GM18861 (cell line): ENCODE measurements at regions not wholly inside any gene's neighbourhood (a gene's known extent, or its start where the extent isn't known, plus 50 kb on each side); places are given as distances from the start of the nearest gene placed in this dataset.

Experiments
- ATAC-seq: cut with Tn5 transposase; IDR thresholded peaks from one replicate; pipeline ENCODE4 v1.9.1; 2021; ENCODE audit not compliant: unreplicated experiment

DNA sequence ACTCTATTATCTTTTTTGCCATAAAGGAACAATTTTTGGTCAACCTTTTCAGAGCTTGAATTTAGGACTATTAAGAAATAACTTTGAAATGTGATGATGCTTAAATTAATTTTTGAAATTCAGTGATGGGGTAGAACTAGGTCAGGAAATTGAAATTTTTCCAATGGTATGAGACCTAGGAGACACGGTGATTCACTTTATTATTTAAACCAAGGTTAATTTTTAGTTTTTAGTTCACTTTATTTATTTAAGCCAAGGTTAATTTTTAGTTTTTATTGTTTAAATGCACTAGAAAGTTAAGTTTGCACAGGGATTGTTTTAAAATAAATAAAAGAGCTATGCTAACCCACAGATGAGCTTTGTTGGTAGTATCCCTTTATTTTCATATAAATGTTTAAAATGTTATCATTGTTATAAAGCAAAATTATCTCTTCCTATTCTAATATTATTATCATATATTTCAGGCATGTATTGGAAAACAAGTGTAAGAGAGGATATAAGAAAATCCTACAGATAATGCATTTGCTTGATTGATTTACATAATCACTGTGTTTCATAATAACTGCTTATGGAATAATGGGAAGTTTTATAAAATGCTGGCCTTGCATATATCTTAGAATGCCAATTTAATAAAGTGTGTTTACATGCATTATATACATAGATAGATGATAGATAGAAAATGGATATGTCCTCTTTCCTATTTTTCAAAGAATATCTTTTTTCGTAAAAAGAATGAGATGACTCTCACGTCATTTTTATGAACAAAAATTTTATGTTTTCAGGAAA is 163.6 kb downstream of the HGF start:
- no peak for ATAC-seq

DNA sequence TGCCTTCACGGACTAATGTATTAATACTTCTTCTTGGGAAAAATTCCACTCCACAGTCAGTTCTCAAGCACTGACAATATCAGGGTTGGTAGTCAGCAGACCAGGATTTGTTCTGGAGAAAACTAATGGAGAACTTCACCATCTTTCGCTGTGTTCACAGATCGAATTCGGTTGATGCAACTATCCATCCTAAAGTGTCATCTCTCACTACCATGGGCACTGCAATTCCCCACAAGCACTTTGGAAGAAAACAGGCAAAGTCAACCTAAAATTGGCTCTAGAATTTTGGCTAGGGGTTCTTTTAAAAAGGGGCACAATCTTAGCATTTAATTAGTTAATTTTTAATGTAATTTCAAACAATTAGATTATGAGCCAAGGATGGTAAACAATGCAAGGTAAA is 164.4 kb downstream of the HGF start:
- no peak for ATAC-seq

DNA sequence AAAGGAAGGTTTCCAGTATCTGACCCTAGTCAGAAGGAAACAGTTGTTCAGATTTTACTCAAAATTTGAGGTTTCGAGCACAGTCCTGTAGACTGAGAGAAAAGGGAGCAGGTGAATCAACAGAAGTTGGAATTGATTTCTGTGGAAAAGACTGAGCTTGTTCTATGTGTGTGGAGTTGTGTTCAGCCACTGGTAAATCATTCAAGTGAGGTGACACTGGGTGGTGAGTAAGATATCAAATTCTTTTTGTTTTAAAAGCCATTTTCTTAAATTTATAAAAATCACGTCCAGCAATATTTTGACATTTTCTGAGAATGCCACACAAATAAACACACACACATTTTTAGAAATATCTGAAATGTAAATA is 165.1 kb downstream of the HGF start:
- ATAC-seq: no peak

DNA sequence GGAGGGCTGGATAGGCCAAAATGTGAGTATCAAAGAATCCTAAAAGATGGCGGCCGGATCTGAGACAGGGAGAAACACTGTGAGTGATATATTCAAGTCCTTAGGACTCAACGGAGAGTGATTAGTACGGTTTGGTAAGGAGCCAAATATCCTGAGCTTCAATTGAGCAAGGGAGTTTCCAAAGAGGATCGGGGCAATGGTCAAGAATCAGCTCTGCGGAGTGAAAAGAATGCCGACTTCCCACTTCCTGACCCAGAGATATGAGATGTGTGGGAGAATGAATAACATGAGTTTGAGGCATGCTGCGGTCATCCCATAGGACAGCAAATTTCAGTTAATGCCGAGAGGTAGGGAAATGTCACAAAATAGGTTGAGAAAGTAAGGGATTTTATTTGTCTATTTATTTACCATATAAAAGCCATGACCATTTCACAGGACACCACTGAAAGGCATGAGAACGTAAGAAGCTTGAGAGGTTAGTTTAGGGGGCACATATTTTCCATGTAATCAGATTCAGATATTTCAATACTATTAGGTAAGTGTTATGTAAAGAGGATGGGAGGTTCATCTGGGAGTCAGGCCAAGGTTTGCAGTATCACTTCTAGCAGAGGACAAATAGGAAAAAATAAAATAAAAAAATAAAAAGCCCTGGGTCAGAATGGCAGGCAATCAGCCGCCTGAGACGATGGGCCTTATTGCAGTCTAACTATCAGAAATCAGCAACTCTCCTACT is 165.6 kb downstream of the HGF start:
- no peak for ATAC-seq

DNA sequence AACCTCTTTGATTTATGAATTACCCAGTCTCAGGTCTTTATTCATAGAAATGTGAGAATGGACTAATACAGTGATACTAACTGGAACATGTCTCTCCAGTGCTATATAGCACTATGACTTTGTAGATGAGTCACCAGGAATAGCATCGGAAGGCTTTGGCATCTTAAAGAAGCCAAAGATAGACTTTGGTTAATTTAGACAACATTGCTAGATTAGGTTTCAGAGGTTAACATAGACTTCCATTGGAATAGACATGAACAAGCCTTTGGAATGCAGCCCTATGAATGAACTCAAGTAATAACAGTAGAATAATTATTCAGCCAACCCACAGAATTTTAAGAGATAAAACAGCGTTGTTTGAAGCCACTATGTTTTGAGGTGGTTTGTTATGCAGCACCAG is 169.2 kb downstream of the HGF start:
- ATAC-seq: no peak

DNA sequence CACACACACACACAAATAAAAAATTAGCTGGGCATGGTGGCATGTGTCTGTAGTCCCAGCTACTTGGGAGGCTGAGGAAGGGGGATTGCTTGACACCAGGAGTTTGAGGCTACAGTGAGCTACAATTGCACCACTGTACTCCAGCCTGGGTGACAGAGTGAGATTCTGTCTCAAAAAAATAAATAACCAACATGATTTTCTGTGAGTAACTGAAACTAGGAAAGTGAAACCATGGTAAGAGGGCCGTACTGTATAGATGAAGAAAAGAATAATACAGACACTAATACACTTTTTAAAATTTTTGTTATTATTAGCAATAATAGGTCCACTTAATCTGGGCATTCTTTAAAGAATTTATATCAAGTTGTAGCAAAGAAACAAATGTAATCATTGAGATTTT is 170.9 kb downstream of the HGF start:
- no peak for ATAC-seq

DNA sequence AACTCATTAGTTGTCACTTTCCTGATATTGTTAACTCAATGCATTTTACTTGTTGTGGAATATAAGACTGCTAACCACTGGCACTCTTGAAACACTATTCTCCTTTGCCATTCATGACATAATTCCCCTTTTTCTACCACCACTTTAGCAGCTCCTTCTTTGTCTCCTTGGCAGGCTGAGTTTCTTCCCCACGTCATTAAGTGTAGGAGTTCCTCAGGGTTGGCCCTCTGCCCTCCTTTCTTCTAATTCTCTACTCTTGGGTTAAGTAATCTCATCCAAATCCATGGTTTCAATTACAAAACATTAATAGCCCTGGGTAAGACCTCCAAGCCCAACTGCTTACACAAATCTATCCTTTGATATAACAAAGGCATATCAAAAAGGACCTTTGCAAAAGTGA is 175.1 kb downstream of the HGF start:
- no peak for ATAC-seq

DNA sequence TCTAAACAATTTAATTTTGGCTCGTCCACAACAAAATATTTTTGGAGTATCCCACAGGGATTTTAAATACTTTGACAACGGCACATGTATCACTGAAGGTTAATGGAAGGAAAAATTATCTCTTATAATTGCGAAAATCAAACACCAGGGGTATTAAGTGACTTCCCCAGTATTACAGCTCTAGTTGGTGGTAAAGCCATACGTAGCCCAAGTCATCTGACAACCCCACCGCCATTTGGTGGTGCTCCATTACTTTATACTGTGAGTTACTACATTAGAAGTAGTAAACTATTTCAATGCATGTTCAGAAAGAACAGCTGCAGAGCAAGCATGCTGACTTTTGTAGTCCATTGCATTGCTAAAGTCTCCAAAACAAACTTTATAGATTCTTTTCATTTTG is 179.7 kb downstream of the HGF start:
- no peak for ATAC-seq

DNA sequence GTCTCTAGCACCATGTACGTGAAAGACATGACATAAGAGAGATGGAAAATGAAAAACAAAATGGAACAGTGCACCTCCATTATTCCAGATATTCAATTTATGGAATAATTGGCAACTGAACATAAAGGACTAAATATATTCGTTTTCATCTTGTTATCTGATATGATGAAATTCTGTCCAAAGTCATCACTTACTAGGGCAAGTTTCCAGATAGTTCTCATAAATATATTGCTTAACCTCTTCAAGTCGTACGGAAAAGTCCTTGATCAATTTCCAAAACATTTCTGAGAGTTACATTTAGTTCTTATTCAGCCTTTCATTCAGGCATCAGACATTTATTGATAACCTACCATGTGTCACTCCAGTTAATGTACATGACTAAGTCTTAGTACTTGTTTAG is 185.2 kb downstream of the HGF start:
- ATAC-seq: no peak

DNA sequence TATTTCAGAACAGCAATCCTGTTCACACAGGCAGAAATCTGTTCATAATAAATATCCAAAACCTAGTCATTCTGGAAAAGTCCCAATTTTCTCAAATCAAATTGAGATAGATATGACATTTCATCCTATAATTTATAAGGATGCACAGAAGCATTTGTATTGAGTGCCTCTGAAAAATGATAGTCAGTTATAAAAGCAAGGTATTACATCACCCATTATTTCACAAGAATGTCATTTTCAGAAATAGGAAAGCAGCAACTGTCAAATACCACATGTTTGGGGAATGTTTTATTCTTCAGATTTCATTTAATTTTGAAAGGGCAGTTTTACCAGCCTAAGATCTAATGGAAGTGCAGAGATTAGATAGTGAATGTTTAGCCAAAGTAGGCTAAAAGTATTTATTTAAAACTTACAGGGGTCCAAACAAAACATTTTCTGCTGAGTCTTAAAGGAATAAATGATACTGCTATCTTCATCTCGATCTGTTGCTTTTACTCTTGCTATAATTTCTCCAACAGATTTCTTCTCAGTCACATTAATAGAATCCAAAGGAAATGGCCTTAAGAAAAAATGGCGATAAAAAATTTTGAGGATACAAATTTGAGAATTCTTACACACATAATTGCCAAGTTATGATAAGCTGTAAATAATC is 185.8 kb downstream of the HGF start:
- ATAC-seq: no peak

DNA sequence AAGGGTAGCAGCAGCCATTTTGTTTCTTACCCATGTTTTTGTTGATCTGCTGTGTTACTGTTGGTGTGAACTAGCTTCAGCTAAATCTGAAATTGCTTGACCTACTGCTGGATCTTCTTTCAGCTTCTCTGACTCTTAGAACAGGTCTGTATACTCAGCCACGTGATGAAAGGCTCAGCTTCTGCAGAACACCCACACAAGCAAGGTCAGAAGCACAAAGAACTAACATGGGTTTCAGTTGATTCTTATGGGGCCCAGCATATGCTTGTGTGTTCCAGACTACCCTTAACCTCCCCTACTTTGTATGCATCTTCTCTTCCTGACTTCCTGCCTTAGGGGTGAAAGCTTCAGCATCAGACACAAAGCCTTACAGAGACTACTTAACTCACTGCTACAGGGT is 186.8 kb downstream of the HGF start:
- no peak for ATAC-seq

DNA sequence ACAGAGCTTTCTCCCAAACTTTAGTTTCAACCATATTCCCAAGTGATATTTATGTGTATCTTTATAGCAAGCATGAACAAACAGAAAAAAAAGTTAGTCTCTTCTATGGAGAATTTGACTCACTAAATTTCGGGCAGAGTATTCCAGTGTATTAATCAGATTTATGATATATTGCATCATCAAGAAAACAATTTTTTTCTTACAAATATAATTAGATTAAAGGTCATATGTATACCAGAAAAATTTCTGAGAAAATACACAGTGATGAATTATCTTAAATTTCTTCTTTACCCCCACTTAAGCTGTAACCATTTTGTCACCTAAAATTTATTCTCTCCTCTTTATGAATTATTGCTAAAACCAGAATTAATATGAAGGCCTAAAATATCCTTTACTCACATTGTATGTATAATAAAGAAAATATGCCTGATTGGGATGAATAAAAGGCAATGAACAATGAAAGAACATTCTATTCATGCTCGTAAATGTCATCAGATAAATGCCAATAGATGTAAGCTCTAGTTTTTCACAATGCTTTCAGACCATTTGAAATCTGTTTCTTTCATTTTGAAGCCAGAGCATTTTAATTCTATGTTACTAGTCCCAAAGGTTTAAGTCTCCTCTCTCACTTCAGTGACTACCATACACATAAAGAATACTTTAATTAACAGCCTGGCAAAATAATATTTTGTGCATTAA is 192.1 kb downstream of the HGF start:
- no peak for ATAC-seq

DNA sequence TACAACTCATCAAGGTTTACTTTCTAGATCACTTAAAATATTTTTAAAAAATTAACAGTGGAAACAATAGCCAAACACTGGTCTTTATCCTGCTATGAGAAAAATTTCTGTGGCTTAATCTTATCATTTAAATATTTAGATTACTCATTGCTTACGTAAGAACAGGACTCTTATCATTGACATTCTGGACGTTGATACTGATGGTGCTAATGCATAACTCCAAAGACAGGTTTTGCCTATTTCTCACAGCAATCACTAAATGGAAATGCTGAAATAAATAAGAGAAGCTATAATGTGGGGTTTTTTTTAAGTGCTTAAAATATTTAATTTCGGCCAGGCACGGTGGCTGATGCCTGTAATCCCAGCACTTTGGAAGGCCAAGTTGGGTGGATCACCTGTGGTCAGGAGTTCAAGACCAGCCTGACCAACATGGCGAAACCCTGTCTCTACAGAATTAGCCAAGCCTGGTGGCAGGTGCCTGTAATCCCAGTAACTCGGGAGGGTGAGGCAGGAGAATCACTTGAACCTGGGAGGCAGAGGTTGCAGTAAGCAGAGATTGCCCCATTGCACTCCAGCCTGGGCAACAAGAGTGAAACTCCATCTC is 195.0 kb downstream of the HGF start:
- no peak for ATAC-seq

DNA sequence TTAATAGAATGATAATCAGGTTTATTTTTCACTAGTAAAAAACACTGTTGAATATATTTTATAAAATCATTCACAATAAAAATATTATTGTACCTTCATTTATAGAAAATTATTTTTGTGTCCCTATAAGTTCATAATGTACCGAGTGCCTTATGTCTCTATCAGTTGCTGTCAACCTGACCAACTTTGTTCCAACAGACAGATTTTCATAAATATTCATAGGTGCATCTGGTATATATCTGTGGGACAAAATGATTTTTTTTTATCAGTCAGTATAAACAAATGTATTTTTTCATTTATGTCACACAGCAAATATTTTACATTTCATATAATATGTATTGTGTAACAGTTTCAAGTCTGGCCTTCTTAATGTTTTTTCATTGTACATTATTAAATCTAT is 195.9 kb downstream of the HGF start:
- ATAC-seq: no peak

DNA sequence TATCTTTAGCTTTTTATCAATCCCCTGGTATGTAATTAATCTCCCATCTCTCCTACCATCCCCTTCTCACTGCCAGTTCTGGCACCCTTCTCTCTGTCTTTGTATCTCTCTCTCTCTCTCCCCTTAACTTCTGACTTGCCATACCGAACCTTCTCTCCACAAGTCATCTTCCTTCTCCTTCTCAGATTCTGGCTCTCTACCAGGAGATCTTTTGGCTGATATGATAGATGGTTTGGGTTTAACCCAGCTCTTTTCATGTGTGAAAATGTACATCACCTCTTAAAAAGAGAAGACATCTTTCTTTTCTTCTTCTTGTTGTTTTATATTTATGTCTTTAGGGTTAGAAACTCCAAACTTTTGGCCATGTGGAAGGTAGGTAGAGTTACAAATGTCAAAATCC is 196.7 kb downstream of the HGF start:
- ATAC-seq: no peak

DNA sequence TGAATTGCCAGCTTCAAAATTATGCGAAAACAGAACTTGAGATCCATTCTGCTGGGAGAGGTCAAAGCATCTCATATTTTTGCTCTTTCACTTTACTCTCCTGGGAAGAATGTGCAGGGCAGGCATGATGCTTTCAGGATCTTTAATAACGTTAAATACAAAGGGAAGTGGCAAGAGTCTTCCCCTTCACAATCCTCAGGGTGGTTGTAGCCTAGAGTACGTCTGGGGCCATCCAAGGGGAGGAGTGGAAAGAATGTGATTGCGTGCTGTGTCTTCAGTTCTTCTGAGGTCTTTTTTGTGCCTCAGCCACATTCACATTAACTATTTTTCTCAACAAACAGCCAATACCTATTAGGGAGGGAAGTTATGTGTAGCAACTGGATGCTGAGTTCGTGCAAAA is 207.3 kb downstream of the HGF start:
- no peak for ATAC-seq

DNA sequence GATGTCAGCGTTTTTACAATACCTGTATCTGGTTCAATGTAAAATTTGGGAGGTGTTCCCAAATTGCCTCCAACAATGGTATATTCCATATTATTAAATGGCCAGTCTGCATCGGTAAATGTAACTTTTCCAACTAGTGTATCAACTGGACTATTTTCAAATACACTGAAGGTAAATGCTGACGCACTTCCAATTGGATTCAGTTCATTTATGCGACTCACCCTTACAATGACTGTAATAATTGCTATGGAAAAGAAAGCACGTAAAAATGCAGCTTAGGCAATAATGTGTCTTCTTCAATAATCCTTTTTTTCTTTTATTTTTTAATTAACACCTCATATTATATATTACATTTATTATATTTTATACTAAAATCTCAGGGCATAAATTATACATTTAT is 209.1 kb downstream of the HGF start:
- ATAC-seq: no peak

DNA sequence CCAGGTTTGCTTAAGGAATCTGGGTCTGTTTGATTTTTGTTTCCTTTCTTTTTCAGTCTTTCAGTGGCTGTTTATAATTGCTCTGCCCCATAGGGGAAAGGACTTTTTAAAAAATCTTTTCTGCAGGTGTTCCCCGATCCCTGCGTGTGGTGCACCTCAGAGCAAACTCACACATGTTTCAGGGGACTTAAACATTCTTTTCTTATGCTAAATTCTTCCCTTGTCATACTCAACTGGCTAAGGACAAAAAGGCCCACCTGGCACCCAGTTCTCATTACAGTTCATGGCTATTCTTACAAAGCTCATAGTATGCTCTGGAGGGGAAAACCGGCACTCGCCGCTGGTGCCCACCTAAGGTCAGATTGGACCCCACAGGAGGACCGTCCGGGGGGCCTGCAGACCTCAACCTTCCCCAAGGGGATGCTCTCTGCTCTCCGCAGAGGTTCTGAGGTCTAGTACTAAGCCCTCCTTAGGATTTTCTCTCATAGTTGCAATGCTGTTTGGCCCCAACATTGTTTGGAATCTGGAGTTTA is 220.3 kb downstream of the HGF start:
- ATAC-seq: no peak

DNA sequence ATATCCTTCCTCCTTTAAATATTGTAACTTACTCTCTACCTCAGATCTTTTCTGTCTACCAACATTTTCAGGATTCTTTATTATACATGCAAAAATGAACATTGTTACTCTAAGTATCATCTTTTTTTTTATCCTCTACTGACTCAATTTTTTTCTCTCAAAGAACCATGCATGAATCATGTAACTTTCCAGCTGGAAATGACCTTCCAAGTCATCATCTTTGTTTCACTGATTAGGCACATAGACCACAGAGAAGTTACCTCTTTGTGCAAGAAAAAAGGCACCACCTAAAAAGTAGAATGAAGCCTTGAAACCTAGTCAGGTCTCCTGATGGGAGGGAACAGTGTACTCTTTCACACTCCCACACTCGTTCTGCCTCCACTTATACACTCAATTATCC is 234.9 kb downstream of the HGF start:
- no peak for ATAC-seq

DNA sequence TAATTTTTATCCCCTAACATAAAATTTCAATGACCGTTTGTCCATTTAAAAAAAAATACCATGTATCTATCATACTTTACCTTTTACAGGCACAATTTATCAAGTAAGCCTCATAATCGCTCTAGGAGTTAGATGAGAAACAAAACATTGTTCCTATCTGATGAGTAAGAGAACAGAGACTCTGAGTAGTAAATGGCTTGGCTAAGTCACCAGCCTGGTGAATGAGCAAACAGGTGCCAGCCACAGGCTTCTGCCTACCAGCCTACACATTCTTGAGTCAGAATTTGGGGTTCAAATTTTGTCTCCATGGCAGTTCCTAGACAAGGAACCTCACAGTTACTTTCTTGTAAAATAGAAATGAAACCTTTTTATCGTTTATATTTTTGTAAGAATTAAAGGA is 235.4 kb downstream of the HGF start:
- no peak for ATAC-seq

DNA sequence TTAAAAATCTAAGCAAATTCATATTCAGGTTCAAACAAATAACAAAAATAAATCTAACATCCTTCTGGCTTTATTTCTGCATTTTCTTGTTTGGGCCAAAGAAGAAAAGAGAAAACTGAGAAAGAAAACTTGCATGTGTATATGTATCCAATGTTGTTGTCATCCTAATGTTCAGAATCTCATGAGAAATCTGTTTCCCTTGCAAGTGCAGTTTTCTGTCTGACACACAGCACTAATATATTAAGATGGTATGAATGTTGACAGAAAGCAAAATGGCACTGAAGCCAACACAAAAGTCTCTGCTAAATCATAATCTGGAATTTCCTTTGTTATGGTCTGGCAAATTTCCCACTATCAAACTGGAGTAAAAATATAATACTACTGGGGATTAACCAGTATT is 235.9 kb downstream of the HGF start:
- ATAC-seq: no peak
